ENCODE measurements at regions not wholly inside any gene's neighbourhood (a gene's known extent, or its start where the extent isn't known, plus 50 kb on each side); places are given as distances from the start of the nearest gene placed in this dataset.

GRCh38 chr12:13489246-13489645 is 292.7 kb downstream of the EMP1 start:
- TF ChIP-seq REST (IDR thresholded peaks at IDR 0.05; ENCODE audit: insufficient read depth in 1 of 2, low read depth in 2 of 2, low read length in 2 of 2) = no peak
- TF ChIP-seq FOXP2 (optimal IDR thresholded peaks at IDR 0.05; ENCODE audit: borderline replicate concordance, extremely low read depth, extremely low read length, insufficient read depth) = no peak
- no peak for TF ChIP-seq POLR2AphosphoS5 (IDR thresholded peaks at IDR 0.05; ENCODE audit: low read depth, low read length)

GRCh38 chr12:13487326-13487725 is 290.8 kb downstream of the EMP1 start:
- no peak for TF ChIP-seq SIN3A (IDR thresholded peaks at IDR 0.05; ENCODE audit: borderline replicate concordance, insufficient read depth, low read length)
- TF ChIP-seq REST (IDR thresholded peaks at IDR 0.05; ENCODE audit: insufficient read depth in 1 of 2, low read depth in 2 of 2, low read length in 2 of 2) = no peak
- no peak for TF ChIP-seq POLR2AphosphoS5 (IDR thresholded peaks at IDR 0.05; ENCODE audit: low read depth, low read length)
- no peak for TF ChIP-seq TAF1 (IDR thresholded peaks at IDR 0.05; ENCODE audit: borderline replicate concordance, insufficient read depth, low read length)
- TF ChIP-seq FOXP2 (optimal IDR thresholded peaks at IDR 0.05; ENCODE audit: borderline replicate concordance, extremely low read depth, extremely low read length, insufficient read depth) = no peak

GRCh38 chr12:13486794-13487193 is 290.3 kb downstream of the EMP1 start:
- TF ChIP-seq FOXP2 (optimal IDR thresholded peaks at IDR 0.05; ENCODE audit: borderline replicate concordance, extremely low read depth, extremely low read length, insufficient read depth) (no peak), POLR2AphosphoS5 (IDR thresholded peaks at IDR 0.05; ENCODE audit: low read depth, low read length) (no peak), TAF1 (IDR thresholded peaks at IDR 0.05; ENCODE audit: borderline replicate concordance, insufficient read depth, low read length) (no peak), SIN3A (IDR thresholded peaks at IDR 0.05; ENCODE audit: borderline replicate concordance, insufficient read depth, low read length) (no peak), REST (IDR thresholded peaks at IDR 0.05; ENCODE audit: insufficient read depth in 1 of 2, low read depth in 2 of 2, low read length in 2 of 2) (no peak)

GRCh38 chr12:13478650-13479181 is 282.2 kb downstream of the EMP1 start:
- TF ChIP-seq FOXP2 (optimal IDR thresholded peaks at IDR 0.05; ENCODE audit: borderline replicate concordance, extremely low read depth, extremely low read length, insufficient read depth) = no peak
- no peak for TF ChIP-seq POLR2AphosphoS5 (IDR thresholded peaks at IDR 0.05; ENCODE audit: low read depth, low read length)
- TF ChIP-seq TAF1 (IDR thresholded peaks at IDR 0.05; ENCODE audit: borderline replicate concordance, insufficient read depth, low read length) = no peak
- TF ChIP-seq REST (IDR thresholded peaks at IDR 0.05; ENCODE audit: insufficient read depth in 1 of 2, low read depth in 2 of 2, low read length in 2 of 2) = no peak
- TF ChIP-seq SIN3A (IDR thresholded peaks at IDR 0.05; ENCODE audit: borderline replicate concordance, insufficient read depth, low read length) = no peak

GRCh38 chr12:13474381-13474780 is 277.9 kb downstream of the EMP1 start:
- TF ChIP-seq FOXP2 (optimal IDR thresholded peaks at IDR 0.05; ENCODE audit: borderline replicate concordance, extremely low read depth, extremely low read length, insufficient read depth) (no peak), SIN3A (IDR thresholded peaks at IDR 0.05; ENCODE audit: borderline replicate concordance, insufficient read depth, low read length) (no peak), TAF1 (IDR thresholded peaks at IDR 0.05; ENCODE audit: borderline replicate concordance, insufficient read depth, low read length) (no peak), POLR2AphosphoS5 (IDR thresholded peaks at IDR 0.05; ENCODE audit: low read depth, low read length) (no peak), REST (IDR thresholded peaks at IDR 0.05; ENCODE audit: insufficient read depth in 1 of 2, low read depth in 2 of 2, low read length in 2 of 2) (no peak)

Measured in PFSK-1 (cell line).